IMR-90 (cell line): ENCODE measurements at regions not wholly inside any gene's neighbourhood (a gene's known extent, or its start where the extent isn't known, plus 50 kb on each side); places are given as distances from the start of the nearest gene placed in this dataset.

Experiments used
- ATAC-seq: fragments of 200-7000 bp; cut with Tn5 transposase; 2 replicates; pipeline ENCODE4 v1.9.1; 2020; ENCODE audit warnings: low read depth, mild to moderate bottlenecking, moderate library complexity
- BruUV-seq: library from RNA; stranded (reverse); fragments of 400-500 nt; replicated peaks from 2 replicates; lab custom pipeline; 2021; lab: Mats Ljungman, UMichigan
- CTCF ChIA-PET: fragments of 300-600 bp; formaldehyde crosslinking; extraction: SDS; loops from one replicate; lab custom pipeline; 2021; ENCODE audit warnings: antibody characterized with exemption; lab: Yijun Ruan, JAX
- POLR2A ChIA-PET: fragments of 300-600 bp; sonication (Branson Sonifier 250); formaldehyde crosslinking; loops from one replicate; lab custom pipeline; 2022; ENCODE audit warnings: antibody characterized with exemption; ENCODE audit not compliant: unreplicated experiment; lab: Charles Lee
- DNase-seq: peaks from one replicate; pipeline ENCODE4 v3.0.0; 2013
- H2AFZ ChIP-seq: replicated peaks from 2 replicates; pipeline ENCODE3; 2013; ENCODE audit warnings: low read length, mild to moderate bottlenecking; ENCODE audit not compliant: poor library complexity
- H2AK5ac ChIP-seq: 2 replicates; pipeline ENCODE4 v1.6.1; 2013; ENCODE audit warnings: low read depth, low read length, inconsistent platforms
- H2AK9ac ChIP-seq: replicated peaks from 2 replicates; pipeline ENCODE3; 2013; ENCODE audit warnings: mild to moderate bottlenecking, low read depth, low read length, moderate library complexity; ENCODE audit not compliant: poor library complexity
- H2BK120ac ChIP-seq: 2 replicates; pipeline ENCODE4 v1.6.1; 2013; ENCODE audit warnings: low read depth, low read length, inconsistent platforms
- H2BK15ac ChIP-seq: 3 replicates; pipeline ENCODE4 v1.6.1; 2013; ENCODE audit warnings: low read depth, low read length, inconsistent platforms
- H2BK20ac ChIP-seq: 2 replicates; pipeline ENCODE4 v1.6.1; 2013; ENCODE audit warnings: low read depth, mild to moderate bottlenecking, inconsistent platforms, low read length, moderate library complexity
- H2BK5ac ChIP-seq: 2 replicates; pipeline ENCODE4 v1.6.1; 2013; ENCODE audit warnings: mild to moderate bottlenecking, low read depth, low read length, inconsistent platforms; ENCODE audit not compliant: poor library complexity, severe bottlenecking
- H3K14ac ChIP-seq: replicated peaks from 2 replicates; pipeline ENCODE4 v1.6.1; 2013; ENCODE audit warnings: low read depth, low read length, inconsistent platforms
- H3K18ac ChIP-seq: 2 replicates; pipeline ENCODE4 v1.6.1; 2013; ENCODE audit warnings: low read depth, low read length, control low read depth
- H3K23ac ChIP-seq: 2 replicates; pipeline ENCODE4 v1.6.1; 2013; ENCODE audit warnings: low read depth, low read length, inconsistent platforms
- H3K27ac ChIP-seq: 2 replicates; pipeline ENCODE4 v1.5.1; 2013; ENCODE audit warnings: mild to moderate bottlenecking, control low read depth, low read length; ENCODE audit not compliant: insufficient read depth
- H3K27me3 ChIP-seq: 2 replicates; pipeline ENCODE4 v1.6.1; 2013; ENCODE audit warnings: low read length; ENCODE audit not compliant: control insufficient read depth, insufficient read depth
- H3K36me3 ChIP-seq: 2 replicates; pipeline ENCODE4 v1.6.1; 2013; ENCODE audit warnings: low read length, mixed read lengths; ENCODE audit not compliant: control insufficient read depth, insufficient read depth
- H3K4ac ChIP-seq: 2 replicates; pipeline ENCODE4 v1.6.1; 2013; ENCODE audit warnings: low read depth, low read length, inconsistent platforms
- H3K4me1 ChIP-seq: 2 replicates; pipeline ENCODE4 v1.6.1; 2013; ENCODE audit warnings: low read length, mixed read lengths; ENCODE audit not compliant: control insufficient read depth, insufficient read depth
- H3K4me2 ChIP-seq: 2 replicates; pipeline ENCODE4 v1.6.1; 2013; ENCODE audit warnings: low read depth, mild to moderate bottlenecking, control low read depth, low read length, moderate library complexity
- H3K4me3 ChIP-seq: 2 replicates; pipeline ENCODE4 v1.5.1; 2013; ENCODE audit warnings: low read depth, mild to moderate bottlenecking, control low read depth, low read length, moderate library complexity; ENCODE audit not compliant: insufficient read depth
- H3K56ac ChIP-seq: 2 replicates; pipeline ENCODE4 v1.6.1; 2013; ENCODE audit warnings: low read length, inconsistent platforms; ENCODE audit not compliant: insufficient read depth; ENCODE audit errors: extremely low read depth
- H3K79me1 ChIP-seq, 2 experiments: 2 replicates each; pipeline ENCODE4 v1.6.1; 2013; ENCODE audit warnings: low read length in 2 of 2, inconsistent platforms in 1 of 2, low read depth in 1 of 2
- H3K9ac ChIP-seq: 2 replicates; pipeline ENCODE4 v1.6.1; 2013; ENCODE audit warnings: low read depth, low read length, control low read depth
- H3K9me1 ChIP-seq: 2 replicates; pipeline ENCODE4 v1.6.1; 2013; ENCODE audit warnings: low read length, inconsistent platforms; ENCODE audit not compliant: insufficient read depth
- H3K9me3 ChIP-seq: 2 replicates; pipeline ENCODE4 v1.6.1; 2013; ENCODE audit warnings: low read length; ENCODE audit not compliant: control insufficient read depth, insufficient read depth
- H4K20me1 ChIP-seq: 2 replicates; pipeline ENCODE4 v1.6.1; 2013; ENCODE audit warnings: low read length, inconsistent platforms; ENCODE audit not compliant: insufficient read depth
- H4K5ac ChIP-seq: 2 replicates; pipeline ENCODE4 v1.6.1; 2013; ENCODE audit warnings: mild to moderate bottlenecking, low read depth, low read length, control low read depth
- H4K8ac ChIP-seq, 2 experiments: 2 replicates each; pipeline ENCODE4 v1.6.1; 2013; ENCODE audit warnings: low read depth in 2 of 2, low read length in 2 of 2, control low read depth in 1 of 2, inconsistent platforms in 1 of 2
- H4K91ac ChIP-seq: 2 replicates; pipeline ENCODE4 v1.6.1; 2013; ENCODE audit warnings: low read depth, low read length, inconsistent platforms; ENCODE audit not compliant: insufficient read depth
- CEBPB ChIP-seq: IDR thresholded peaks from 2 replicates; pipeline ENCODE4 v1.6.1; 2012; ENCODE audit warnings: low read depth, low read length, improper control_type of control experiment
- CHD1 ChIP-seq: IDR thresholded peaks from 2 replicates; pipeline ENCODE4 v1.6.1; 2012; ENCODE audit warnings: low read depth, low read length, improper control_type of control experiment
- FOS ChIP-seq: fragments of 150-350 bp; IDR thresholded peaks from 2 replicates; pipeline ENCODE4 v1.6.1; 2016; ENCODE audit warnings: low read depth, low read length
- MAFK ChIP-seq: IDR thresholded peaks from 2 replicates; pipeline ENCODE4 v1.6.1; 2012; ENCODE audit warnings: low read depth, low read length, improper control_type of control experiment
- MXI1 ChIP-seq: IDR thresholded peaks from 2 replicates; pipeline ENCODE4 v1.6.1; 2012; ENCODE audit warnings: low read depth, mild to moderate bottlenecking, low read length, moderate library complexity, borderline replicate concordance
- NFE2L2 ChIP-seq: fragments of 150-350 bp; IDR thresholded peaks from 2 replicates; pipeline ENCODE4 v1.6.1; 2016; ENCODE audit warnings: low read depth, mild to moderate bottlenecking, low read length
- POLR2A ChIP-seq: IDR thresholded peaks from 2 replicates; pipeline ENCODE4 v1.6.1; 2012; ENCODE audit warnings: mild to moderate bottlenecking, low read depth, low read length
- RAD21 ChIP-seq: IDR thresholded peaks from 2 replicates; pipeline ENCODE4 v1.6.1; 2012; ENCODE audit warnings: low read length, improper control_type of control experiment
- RFX5 ChIP-seq: IDR thresholded peaks from 2 replicates; pipeline ENCODE4 v1.8.0; 2012; ENCODE audit warnings: low read depth, mild to moderate bottlenecking, low read length, moderate library complexity
- dilution Hi-C: fragments of 300-500 bp; cut with HindIII; formaldehyde crosslinking; loops from one replicate; pipeline ENCODE4 v1.14.3; 2018; ENCODE audit warnings: low sequenced_read_pairs; ENCODE audit not compliant: unreplicated experiment
- in situ Hi-C: fragments of 300-500 bp; cut with MboI; formaldehyde crosslinking; loops from 3 replicates; pipeline ENCODE4 v1.14.3; 2019; ENCODE audit warnings: low sequenced_read_pairs, inconsistent platforms, mixed read lengths
- intact Hi-C: fragments of 100-400 bp; cut with micrococcal nuclease; formaldehyde crosslinking; loops from 2 replicates; pipeline ENCODE4 v1.10.0; 2022
- TF ChIP-seq, protein P1 (sequence below): fragments of 150-350 bp; IDR thresholded peaks from 2 replicates; pipeline ENCODE4 v1.6.1; 2017; ENCODE audit warnings: mild to moderate bottlenecking, antibody characterized with exemption, low read length, low read depth

GRCh38 chr1:84089465-84089864 is 54.6 kb upstream of the PRKACB start:
- H2AFZ ChIP-seq: no peak overlapping the region
- H2AK9ac ChIP-seq: no peak overlapping the region
- H3K79me1 ChIP-seq: peaks cover 16 to 42% of the 10 kb centered on the region in 2 experiments
- H4K20me1 ChIP-seq: peaks cover 5% of the 10 kb centered on the region; the same call in 1 of the 2 replicates
- H2BK5ac ChIP-seq: no peak overlapping the region
- no peaks in the 10 kb centered on the region for H3K9me3 ChIP-seq
- DNase-seq (peak; percentile 51), ATAC-seq (peak; percentile 56; the same call in 1 of the 2 replicates)
- H3K27ac ChIP-seq: no peak overlapping the region
- BruUV-seq: no TSS peak
- no peak overlapping the region for H3K14ac ChIP-seq
- no peak overlapping the region for H4K91ac ChIP-seq
- H3K4ac ChIP-seq: no peak overlapping the region
- no peak overlapping the region for H2BK15ac ChIP-seq
- 0 out of 2 replicates have a peak, but pooled peaks cover 9% of the 10 kb centered on the region for H3K9me1 ChIP-seq
- POLR2A ChIA-PET: no interaction called here
- H3K18ac ChIP-seq: no peak overlapping the region
- H3K27me3 ChIP-seq: no peaks in the 10 kb centered on the region
- no peak overlapping the region for H4K8ac ChIP-seq
- no peak overlapping the region for H4K5ac ChIP-seq
- no peak overlapping the region for H3K56ac ChIP-seq
- no peak overlapping the region for H2BK120ac ChIP-seq
- no peak overlapping the region for H3K9ac ChIP-seq
- intact Hi-C loops: no loop called here
- H3K4me2 ChIP-seq: peak overlapping the region; percentile 30; the same call in 1 of the 2 replicates
- dilution Hi-C loops: no loop called here
- H3K23ac ChIP-seq: no peak overlapping the region
- no peak overlapping the region for H3K4me3 ChIP-seq
- TF ChIP-seq RFX5 (no peak), NFE2L2 (no peak), RAD21 (no peak), FOS (no peak), POLR2A (no peak), MXI1 (no peak), MAFK (no peak), CEBPB (no peak), CHD1 (no peak)
- TF ChIP-seq, protein P1, sequence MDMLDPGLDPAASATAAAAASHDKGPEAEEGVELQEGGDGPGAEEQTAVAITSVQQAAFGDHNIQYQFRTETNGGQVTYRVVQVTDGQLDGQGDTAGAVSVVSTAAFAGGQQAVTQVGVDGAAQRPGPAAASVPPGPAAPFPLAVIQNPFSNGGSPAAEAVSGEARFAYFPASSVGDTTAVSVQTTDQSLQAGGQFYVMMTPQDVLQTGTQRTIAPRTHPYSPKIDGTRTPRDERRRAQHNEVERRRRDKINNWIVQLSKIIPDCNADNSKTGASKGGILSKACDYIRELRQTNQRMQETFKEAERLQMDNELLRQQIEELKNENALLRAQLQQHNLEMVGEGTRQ: no peak
- H2AK5ac ChIP-seq: no peak overlapping the region
- peaks cover 5% of the 10 kb centered on the region; the same call in 1 of the 2 replicates for H3K36me3 ChIP-seq
- CTCF ChIA-PET: interaction anchor here (0.9 kb wide), 1 partner anchor 12 kb away, joined by 3 read pairs; no protein-coding TSS in a partner anchor
- no peak overlapping the region for H2BK20ac ChIP-seq
- H3K4me1 ChIP-seq: no peaks in the 10 kb centered on the region; the same call in 1 of the 2 replicates
- in situ Hi-C loops: no loop called here
